Uterus (tissue), 2 donors: ENCODE measurements at regions not wholly inside any gene's neighbourhood (a gene's known extent, or its start where the extent isn't known, plus 50 kb on each side); places are given as distances from the start of the nearest gene placed in this dataset.

Experiments
- CTCF ChIP-seq, 4 experiments: fragments of 200-600 bp in 2 of 4; fragments of 450-650 bp in 2 of 4; sonication (generic) in 2 of 4; IDR thresholded peaks; one replicate each; pipeline ENCODE4 v1.5.1; 2016 to 2019; ENCODE audit warnings: antibody characterized with exemption in 4 of 4, mild to moderate bottlenecking in 2 of 4, moderate library complexity in 1 of 4
- POLR2A ChIP-seq, 2 donors: fragments of 450-650 bp; IDR thresholded peaks; one replicate each; pipeline ENCODE4 v1.6.1; 2016; ENCODE audit warnings: antibody characterized with exemption in 2 of 2, mild to moderate bottlenecking in 1 of 2, moderate library complexity in 1 of 2

GRCh38 chr5:57684299-57684702 is 201.7 kb upstream of the ACTBL2 start:
- no peak for TF ChIP-seq CTCF (IDR thresholded peaks at IDR 0.05)
- TF ChIP-seq POLR2A (IDR thresholded peaks at IDR 0.05): no peak
